NCI-H69 (cell line): ENCODE measurements at regions not wholly inside any gene's neighbourhood (a gene's known extent, or its start where the extent isn't known, plus 50 kb on each side); places are given as distances from the start of the nearest gene placed in this dataset.
"Not testable (repeated sequence)": the region's sequence is repeated elsewhere in the genome, so short reads cannot be mapped to it uniquely, and the experiment has no call there.

ENCODE experiments used
- DNase-seq: peaks from one replicate; lab custom pipeline; 2025; lab: John Stamatoyannopoulos, UW

- DNase-seq, result no peak
Measured at GRCh38 chr1:114263343-114263742, 109.7 kb upstream of the SYT6 start.

GRCh38 chr1:114262337-114262736, 108.7 kb upstream of the SYT6 start:
- DNase-seq, result no peak

DNA sequence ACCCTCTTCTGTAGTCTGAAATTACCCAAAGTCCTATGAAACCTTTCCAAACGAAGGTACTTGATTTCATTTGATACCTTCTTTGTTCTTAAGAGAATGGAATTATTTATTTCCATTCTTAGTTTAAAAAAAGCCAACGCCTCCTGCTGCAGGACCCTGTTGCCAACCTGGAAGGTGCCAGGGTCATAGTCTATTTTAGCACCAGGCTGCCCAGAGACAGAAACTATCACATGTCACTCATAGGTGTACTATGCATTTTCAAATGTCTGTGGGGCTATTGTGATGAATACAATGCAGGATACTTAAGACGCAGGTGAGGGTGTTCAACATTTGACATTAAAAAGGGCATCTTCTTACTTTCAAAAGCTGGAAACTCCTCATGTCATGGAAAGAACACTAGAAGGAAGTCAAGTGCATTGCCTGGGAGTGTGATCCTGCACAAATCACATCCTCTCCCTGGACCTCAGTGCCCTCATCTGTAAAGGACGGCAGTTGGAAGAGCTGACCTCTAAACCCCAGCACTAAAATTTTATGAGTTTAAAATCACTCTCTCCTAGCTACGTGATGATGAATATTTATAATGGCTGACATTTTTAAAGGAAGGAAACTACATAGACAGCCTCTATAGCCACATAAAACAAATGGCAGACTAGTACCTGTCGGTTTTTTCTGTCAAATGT, 107.3 kb upstream of the SYT6 start:
- DNase-seq, result no peak

DNA sequence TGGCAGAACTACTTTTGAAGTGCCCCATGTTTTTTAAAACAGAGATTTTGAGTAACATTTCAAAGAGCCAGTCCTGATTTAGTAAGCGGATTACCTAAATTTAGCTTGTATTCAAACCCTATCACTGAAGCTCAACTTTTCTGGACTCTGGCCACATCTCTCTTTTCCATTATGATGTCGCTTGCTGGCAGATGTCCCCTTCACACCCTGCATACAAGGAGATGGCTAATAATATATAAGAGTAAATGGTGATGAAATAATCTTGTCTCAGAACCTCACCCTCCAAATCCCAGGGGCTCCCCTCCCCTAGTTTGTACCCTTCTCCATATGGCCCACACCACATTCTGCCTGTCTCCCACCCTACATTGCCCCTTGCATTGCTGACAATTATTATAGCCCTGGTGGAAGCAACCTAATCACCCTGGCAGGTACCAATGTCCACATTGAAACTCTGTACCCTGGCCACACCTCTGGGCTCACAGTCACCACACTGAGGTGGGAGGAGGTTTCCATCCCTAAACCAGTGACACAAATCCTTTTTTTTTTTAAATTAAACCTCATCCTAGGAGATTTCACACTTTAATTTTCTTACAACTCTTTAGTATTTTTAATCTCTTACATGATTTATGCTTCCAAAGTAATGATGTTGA, 106.0 kb upstream of the SYT6 start:
- DNase-seq, result no peak

GRCh38 chr1:114258633-114259032, 105.0 kb upstream of the SYT6 start:
- DNase-seq, result no peak

DNA sequence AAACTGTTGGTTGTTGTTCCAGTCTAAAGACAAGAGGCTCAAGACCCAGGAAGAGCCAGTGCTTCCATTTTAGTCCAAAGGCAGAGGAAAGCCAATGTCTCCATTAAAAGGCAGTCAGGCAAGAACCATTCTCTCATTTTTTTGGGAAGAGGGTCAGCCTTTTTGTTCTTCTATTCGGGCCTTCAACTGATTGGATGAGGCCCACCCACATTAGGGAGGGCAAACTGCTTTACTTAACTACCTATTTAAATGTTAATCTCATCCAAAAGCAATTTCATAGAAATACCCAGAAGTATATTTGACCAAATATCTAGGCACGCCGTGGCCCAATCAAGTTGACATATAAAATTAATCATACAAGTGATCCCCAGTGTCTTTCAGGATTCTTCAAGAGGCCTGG, 104.4 kb upstream of the SYT6 start:
- DNase-seq, result no peak

- DNase-seq, result no peak
Measured at GRCh38 chr1:114257554-114257953, 103.9 kb upstream of the SYT6 start.

DNA sequence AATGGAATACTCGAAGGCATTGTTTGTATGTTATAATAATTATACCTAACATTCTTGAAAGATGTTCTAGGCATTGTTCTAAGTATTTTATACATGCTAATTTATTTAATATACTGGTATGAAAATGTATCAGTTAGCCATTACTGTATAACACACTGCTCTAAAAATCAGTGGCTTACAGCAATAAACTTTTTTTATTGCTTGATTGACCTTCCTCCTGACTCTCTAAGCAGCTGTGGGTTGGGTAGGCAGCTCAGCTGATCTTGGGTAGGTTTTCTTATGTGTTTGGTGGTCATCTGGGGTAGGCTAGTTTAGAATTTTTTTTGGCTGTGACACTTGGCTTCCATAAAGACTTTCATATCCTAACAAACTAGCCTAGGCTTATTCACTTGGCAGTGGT, 100.2 kb upstream of the SYT6 start:
- DNase-seq, result no peak

DNA sequence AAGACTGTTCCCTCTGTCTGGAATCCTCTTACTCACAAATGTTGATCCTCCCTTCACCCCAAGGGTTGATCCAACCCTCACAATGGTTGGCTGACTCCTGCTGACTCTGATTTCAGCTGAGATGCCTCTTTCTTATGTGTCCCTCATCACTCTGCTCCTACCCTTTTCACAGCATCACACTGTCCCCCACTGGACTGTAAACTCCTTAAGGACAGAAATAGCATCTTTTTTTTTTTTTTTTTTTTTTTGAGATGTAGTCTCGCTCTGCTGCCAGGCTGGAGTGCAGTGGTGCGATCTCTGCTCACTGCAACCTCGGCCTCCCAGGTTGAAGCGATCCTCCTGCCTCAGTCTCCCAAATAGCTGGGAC, 97.9 kb upstream of the SYT6 start:
- DNase-seq, result no peak

- DNase-seq, result no peak
Measured at GRCh38 chr1:114250683-114251572, 97.3 kb upstream of the SYT6 start.

GRCh38 chr1:114249691-114250090, 96.0 kb upstream of the SYT6 start:
- DNase-seq, result no peak

DNA sequence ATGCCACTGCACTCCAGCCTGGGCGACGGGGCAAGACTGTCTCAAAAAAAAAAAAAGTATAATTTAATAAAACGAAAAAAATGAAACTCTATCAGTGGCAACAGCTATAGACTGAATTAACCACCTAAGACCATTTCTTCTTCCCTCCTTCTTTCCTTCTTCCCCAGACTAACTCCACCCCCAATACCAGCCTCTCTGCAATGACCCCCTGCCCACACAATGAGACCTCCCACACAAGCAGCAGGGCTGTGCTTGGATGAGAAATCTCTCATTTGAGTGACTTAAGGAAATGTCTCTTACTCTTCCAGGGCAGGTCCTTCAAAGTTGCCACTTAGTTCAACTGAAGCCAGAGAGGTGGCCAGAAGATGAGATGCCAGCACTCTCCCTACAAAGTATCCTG, 94.5 kb upstream of the SYT6 start:
- no peak for DNase-seq

DNA sequence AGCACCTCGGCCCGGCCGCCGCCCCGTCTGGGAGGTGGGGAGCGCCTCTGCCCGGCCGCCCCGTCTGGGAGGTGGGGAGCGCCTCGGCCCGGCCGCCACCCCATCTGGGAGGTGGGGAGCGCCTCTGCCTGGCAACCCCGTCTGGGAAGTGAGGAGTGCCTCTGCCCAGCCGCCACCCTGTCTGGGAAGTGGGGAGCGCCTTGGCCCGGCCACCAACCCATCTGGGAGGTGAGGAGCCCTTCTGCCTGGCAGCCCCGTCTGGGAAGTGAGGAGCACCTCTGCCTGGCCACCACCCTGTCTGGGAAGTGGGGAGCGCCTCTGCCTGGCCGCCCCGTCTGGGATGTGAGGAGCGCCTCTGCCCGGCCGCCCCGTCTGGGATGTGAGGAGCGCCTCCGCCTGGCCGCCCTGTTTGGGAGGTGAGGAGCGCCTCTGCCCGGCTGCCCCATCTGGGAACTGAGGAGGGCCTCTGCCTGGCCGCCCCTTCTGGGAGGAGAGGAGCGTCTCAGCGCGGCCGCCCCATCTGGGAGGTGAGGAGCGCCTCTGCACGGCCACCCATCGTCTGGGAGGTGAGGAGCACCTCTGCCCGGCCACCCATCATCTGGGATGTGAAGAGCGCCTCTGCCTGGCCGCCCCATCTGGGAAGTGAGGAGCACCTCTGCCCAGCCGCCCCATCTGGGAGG, 89.0 kb upstream of the SYT6 start:
- DNase-seq, result not testable (repeated sequence)

GRCh38 chr1:114238053-114238452, 84.4 kb upstream of the SYT6 start:
- no peak for DNase-seq

GRCh38 chr1:114236517-114236916, 82.8 kb upstream of the SYT6 start:
- DNase-seq, result no peak

DNA sequence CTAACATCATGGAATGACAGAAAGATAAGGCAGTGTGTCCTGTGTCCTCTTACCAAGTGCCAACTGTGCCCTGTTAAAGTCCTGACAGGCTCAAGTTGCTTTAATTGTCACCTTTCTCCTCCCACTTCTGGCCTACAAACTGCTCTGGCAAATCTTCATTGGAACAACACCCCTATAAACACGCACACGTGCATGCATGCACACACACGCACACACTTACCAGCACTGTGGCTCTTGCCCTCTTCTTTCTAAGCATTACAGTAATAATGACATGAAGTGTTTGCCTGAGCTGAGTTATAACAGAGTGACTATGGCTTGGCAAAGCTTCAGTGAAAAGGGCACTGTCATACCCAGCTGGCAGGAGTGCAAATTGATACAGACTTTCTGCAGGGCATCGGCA, 82.3 kb upstream of the SYT6 start:
- DNase-seq, result no peak

DNA sequence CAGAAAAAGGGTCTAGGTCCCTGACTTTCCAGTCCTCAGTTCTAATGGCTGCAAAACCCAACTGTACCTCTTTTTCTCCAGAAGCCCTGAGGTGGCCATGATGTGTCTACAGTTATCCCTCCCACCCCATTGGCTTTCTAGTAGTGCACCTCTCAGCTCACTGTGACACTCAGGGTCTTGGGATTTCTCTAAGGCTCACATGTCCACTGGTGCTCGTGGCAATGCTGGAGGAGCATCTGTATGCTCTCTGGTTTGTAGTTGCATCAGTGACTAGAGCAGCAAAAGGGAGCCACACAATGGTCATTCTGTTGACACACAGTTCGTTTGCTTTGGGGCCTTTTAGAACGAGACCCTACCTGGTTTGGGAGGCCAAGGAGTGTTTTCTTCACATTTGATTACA, 81.6 kb upstream of the SYT6 start:
- DNase-seq, result no peak

DNA sequence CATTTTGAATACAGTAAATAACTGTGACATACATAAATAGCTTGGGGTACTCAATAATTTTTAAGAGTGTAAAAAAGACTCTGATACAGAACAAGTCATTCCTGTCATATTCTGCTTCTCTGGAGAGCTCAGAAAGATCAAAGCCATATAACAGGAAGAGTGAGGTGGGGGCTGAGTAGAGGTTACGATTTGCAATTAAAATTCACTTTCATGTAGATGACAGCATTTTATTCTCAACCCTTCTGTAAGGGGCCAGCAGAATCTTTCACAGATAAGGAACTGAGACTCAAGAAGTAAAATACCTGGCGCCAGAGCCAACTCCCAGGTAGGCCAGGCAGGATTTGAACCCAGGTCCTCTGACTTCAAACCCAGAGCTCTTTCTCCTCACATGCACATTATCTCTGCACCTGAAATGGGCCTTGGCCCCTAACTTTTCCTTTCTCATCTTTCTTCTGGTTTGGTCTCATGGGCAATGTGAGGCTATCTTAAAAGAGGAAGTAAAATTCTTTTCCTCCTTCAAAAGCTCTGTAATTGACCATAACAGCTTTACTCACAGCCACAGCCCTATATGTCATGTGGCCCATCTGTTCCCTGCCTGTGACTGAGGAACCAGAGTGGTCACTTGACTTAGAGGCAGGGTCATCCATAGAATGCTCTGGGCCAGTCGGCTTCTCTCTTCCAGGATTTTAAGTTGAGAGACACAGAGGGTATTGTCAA, 80.9 kb upstream of the SYT6 start:
- no peak for DNase-seq

- DNase-seq, result no peak
Measured at GRCh38 chr1:114232691-114233090, 79.0 kb upstream of the SYT6 start.

DNA sequence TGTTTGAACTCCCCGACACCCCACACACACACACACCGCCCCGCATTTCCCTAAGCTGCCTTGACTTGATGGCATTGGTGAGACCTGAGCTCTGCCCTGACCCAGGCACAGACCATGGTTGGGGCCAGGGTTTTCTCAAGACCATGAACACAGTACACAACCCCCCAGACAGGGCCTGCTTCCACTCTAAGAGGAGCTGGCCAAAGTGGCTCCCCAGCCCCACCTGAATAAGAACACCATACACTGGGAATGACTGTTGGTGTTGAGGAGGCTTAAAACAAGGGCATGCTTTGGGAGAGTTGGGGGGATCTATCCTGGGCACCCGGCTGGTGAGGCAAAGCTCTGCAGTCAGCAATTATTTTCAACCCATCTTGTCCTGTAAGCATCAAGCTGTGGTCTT, 77.6 kb upstream of the SYT6 start:
- DNase-seq, result no peak

DNA sequence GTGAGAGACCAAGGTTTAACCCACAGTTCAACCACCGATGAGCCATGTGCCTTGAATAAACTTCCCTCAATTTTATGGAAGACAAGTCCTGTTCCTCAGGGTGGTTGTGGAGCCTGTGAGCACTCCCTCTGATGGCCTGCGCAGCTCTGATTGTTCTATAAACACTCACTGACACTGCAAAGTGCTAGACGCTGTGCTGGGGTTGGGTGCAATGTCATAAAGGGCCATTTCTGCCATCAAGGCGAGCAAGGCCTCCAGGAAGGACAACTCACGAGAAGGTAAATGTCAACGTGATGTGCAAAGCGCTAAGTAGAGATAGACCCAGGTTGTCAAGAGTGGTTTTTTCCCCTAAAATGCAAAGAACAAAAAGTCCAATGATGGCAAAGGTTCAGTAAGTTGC, 75.7 kb upstream of the SYT6 start:
- DNase-seq, result no peak

DNA sequence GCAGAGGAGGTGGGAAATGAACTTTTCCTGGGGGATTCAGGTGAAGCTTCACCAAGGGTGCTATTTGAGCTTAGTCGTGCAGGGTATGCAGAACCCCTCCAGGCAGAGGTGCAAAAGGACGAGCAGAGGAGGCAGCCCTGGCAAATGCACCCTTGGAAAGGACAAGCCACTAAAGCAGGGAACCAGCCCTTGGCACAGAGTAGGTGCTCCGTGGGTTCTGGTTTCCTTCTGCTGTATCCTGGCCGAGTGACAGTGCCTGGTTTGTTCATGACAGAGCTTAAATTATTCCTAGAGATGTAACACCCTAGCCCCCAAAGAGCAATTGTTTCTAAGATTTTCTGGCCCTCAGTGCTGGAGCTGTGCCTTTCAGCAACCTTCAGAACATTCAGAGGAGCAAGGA, 73.4 kb upstream of the SYT6 start:
- no peak for DNase-seq
